Endothelial cell (in vitro differentiated cells): ENCODE measurements at regions not wholly inside any gene's neighbourhood (a gene's known extent, or its start where the extent isn't known, plus 50 kb on each side); places are given as distances from the start of the nearest gene placed in this dataset.
"Not testable (repeated sequence)": the region's sequence is repeated elsewhere in the genome, so short reads cannot be mapped to it uniquely, and the experiment has no call there.

ENCODE experiments used
- DNase-seq: peaks from one replicate; pipeline ENCODE4 v3.0.0; 2021; ENCODE audit warnings: low spot score
- H3K27ac Mint-ChIP-seq: one replicate; pipeline ENCODE4 v1.8.0; 2021; ENCODE audit warnings: mixed read lengths, inconsistent platforms; ENCODE audit not compliant: unreplicated experiment
- H3K27me3 Mint-ChIP-seq: one replicate; pipeline ENCODE4 v1.8.0; 2021; ENCODE audit warnings: mild to moderate bottlenecking, moderate library complexity, mixed read lengths, inconsistent platforms; ENCODE audit not compliant: unreplicated experiment
- H3K36me3 Mint-ChIP-seq: one replicate; pipeline ENCODE4 v1.8.0; 2021; ENCODE audit warnings: mild to moderate bottlenecking, low read depth, mixed read lengths, inconsistent platforms; ENCODE audit not compliant: unreplicated experiment
- H3K4me1 Mint-ChIP-seq: one replicate; pipeline ENCODE4 v1.8.0; 2021; ENCODE audit warnings: mild to moderate bottlenecking, mixed read lengths, inconsistent platforms; ENCODE audit not compliant: unreplicated experiment
- H3K4me3 Mint-ChIP-seq: one replicate; pipeline ENCODE4 v1.8.0; 2021; ENCODE audit warnings: mild to moderate bottlenecking, mixed read lengths, inconsistent platforms; ENCODE audit not compliant: unreplicated experiment
- H3K9me3 Mint-ChIP-seq: one replicate; pipeline ENCODE4 v1.8.0; 2021; ENCODE audit warnings: mixed read lengths, inconsistent platforms; ENCODE audit not compliant: unreplicated experiment

GRCh38 chr2:90322982-90323381, 1631.5 kb downstream of the RPIA start:
- H3K9me3 Mint-ChIP-seq, H3K4me3 Mint-ChIP-seq, H3K36me3 Mint-ChIP-seq, DNase-seq, H3K27ac Mint-ChIP-seq, H3K4me1 Mint-ChIP-seq, H3K27me3 Mint-ChIP-seq: not testable (repeated sequence)

GRCh38 chr2:90323612-90324558, 1632.4 kb downstream of the RPIA start:
- H3K36me3 Mint-ChIP-seq, H3K27me3 Mint-ChIP-seq, H3K27ac Mint-ChIP-seq, H3K4me1 Mint-ChIP-seq, H3K4me3 Mint-ChIP-seq, DNase-seq, H3K9me3 Mint-ChIP-seq: not testable (repeated sequence)

- H3K4me3 Mint-ChIP-seq, DNase-seq, H3K4me1 Mint-ChIP-seq, H3K36me3 Mint-ChIP-seq, H3K27ac Mint-ChIP-seq, H3K9me3 Mint-ChIP-seq, H3K27me3 Mint-ChIP-seq: not testable (repeated sequence)
These were observed 1633.2 kb downstream of the RPIA start for GRCh38 chr2:90324672-90325071.

GRCh38 chr2:90325796-90326353, 1634.4 kb downstream of the RPIA start:
- H3K4me1 Mint-ChIP-seq, H3K27ac Mint-ChIP-seq, H3K4me3 Mint-ChIP-seq, H3K27me3 Mint-ChIP-seq, H3K36me3 Mint-ChIP-seq, H3K9me3 Mint-ChIP-seq, DNase-seq: not testable (repeated sequence)

GRCh38 chr2:90355546-90355945, 1664.1 kb downstream of the RPIA start:
- not testable (repeated sequence) for H3K27me3 Mint-ChIP-seq, DNase-seq, H3K27ac Mint-ChIP-seq

GRCh38 chr2:90359344-90359743, 1667.9 kb downstream of the RPIA start:
- not testable (repeated sequence) for H3K4me3 Mint-ChIP-seq, H3K9me3 Mint-ChIP-seq, H3K36me3 Mint-ChIP-seq, H3K27ac Mint-ChIP-seq, DNase-seq, H3K27me3 Mint-ChIP-seq, H3K4me1 Mint-ChIP-seq

More at GRCh38 chr2:90355546-90355945, 1664.1 kb downstream of the RPIA start:
- H3K9me3 Mint-ChIP-seq, H3K4me3 Mint-ChIP-seq, H3K4me1 Mint-ChIP-seq, H3K36me3 Mint-ChIP-seq: not testable (repeated sequence)

- not testable (repeated sequence) for H3K27me3 Mint-ChIP-seq, H3K4me1 Mint-ChIP-seq, H3K4me3 Mint-ChIP-seq, H3K9me3 Mint-ChIP-seq, DNase-seq, H3K27ac Mint-ChIP-seq, H3K36me3 Mint-ChIP-seq
These were observed 1668.6 kb downstream of the RPIA start for GRCh38 chr2:90359887-90360730.

GRCh38 chr2:90360731-90361035, 1669.2 kb downstream of the RPIA start:
- not testable (repeated sequence) for H3K4me1 Mint-ChIP-seq, H3K9me3 Mint-ChIP-seq, H3K27ac Mint-ChIP-seq, H3K4me3 Mint-ChIP-seq, DNase-seq, H3K36me3 Mint-ChIP-seq, H3K27me3 Mint-ChIP-seq
